RWPE2 (cell line): ENCODE measurements at regions not wholly inside any gene's neighbourhood (a gene's known extent, or its start where the extent isn't known, plus 50 kb on each side); places are given as distances from the start of the nearest gene placed in this dataset.
A peak's percentile ranks its signal among the peaks of the same experiment; 100 is the strongest.

ENCODE experiments used
- ATAC-seq: fragments of 200-7000 bp; cut with Tn5 transposase; 3 replicates; pipeline ENCODE4 v1.9.1; 2021; ENCODE audit warnings: low read depth
- DNase-seq: peaks from one replicate; pipeline ENCODE4 v3.0.0-alpha.2; 2020; ENCODE audit warnings: low spot score
- H3K27ac ChIP-seq: fragments of 450-650 bp; 2 replicates; pipeline ENCODE4 v1.5.1; 2017; ENCODE audit warnings: mild to moderate bottlenecking; ENCODE audit not compliant: poor library complexity, severe bottlenecking
- H3K27me3 ChIP-seq: fragments of 250-450 bp; sonication (Bioruptor Pico); 2 replicates; pipeline ENCODE4 v1.5.1; 2021; ENCODE audit warnings: mild to moderate bottlenecking, moderate library complexity; ENCODE audit not compliant: insufficient read depth, poor library complexity, severe bottlenecking
- H3K36me3 ChIP-seq: fragments of 250-450 bp; sonication (Bioruptor Pico); 2 replicates; pipeline ENCODE4 v1.5.1; 2020; ENCODE audit warnings: low read depth, mild to moderate bottlenecking, moderate library complexity
- H3K4me1 ChIP-seq: fragments of 250-450 bp; sonication (Bioruptor Pico); 2 replicates; pipeline ENCODE4 v1.5.1; 2021; ENCODE audit warnings: mild to moderate bottlenecking, moderate library complexity; ENCODE audit not compliant: insufficient read depth, poor library complexity, severe bottlenecking
- H3K4me3 ChIP-seq: fragments of 250-450 bp; sonication (Bioruptor Pico); 2 replicates; pipeline ENCODE4 v1.5.1; 2021; ENCODE audit warnings: mild to moderate bottlenecking, moderate library complexity; ENCODE audit not compliant: severe bottlenecking
- H3K9me3 ChIP-seq: fragments of 250-450 bp; sonication (Bioruptor Pico); 2 replicates; pipeline ENCODE4 v1.5.1; 2021; ENCODE audit warnings: mild to moderate bottlenecking, moderate library complexity; ENCODE audit not compliant: severe bottlenecking
- CTCF ChIP-seq: fragments of 450-650 bp; IDR thresholded peaks from one replicate; pipeline ENCODE4 v1.5.1; 2017; ENCODE audit warnings: mild to moderate bottlenecking, moderate library complexity; ENCODE audit not compliant: poor library complexity, severe bottlenecking

- ATAC-seq: no peak
- DNase-seq: no peak
- H3K27ac ChIP-seq: no peak overlapping the region
- no peaks in the 10 kb centered on the region for H3K36me3 ChIP-seq
- peaks cover 6% of the 10 kb centered on the region for H3K4me1 ChIP-seq
- no peak overlapping the region for H3K4me3 ChIP-seq
- no peak for TF ChIP-seq CTCF
- H3K9me3 ChIP-seq: no peaks in the 10 kb centered on the region
- H3K27me3 ChIP-seq: no peaks in the 10 kb centered on the region
Observed at GRCh38 chr4:14844061-14844460, 158.2 kb upstream of the CPEB2 start.

- Histone ChIP-seq H3K36me3 (no peaks in the 10 kb centered on the region), H3K27ac (no peak overlapping the region), H3K27me3 (no peaks in the 10 kb centered on the region), H3K4me3 (no peak overlapping the region), H3K9me3 (no peaks in the 10 kb centered on the region), H3K4me1 (peaks cover under 1% of the 10 kb centered on the region)
- ATAC-seq (no peak), DNase-seq (no peak)
- TF ChIP-seq CTCF: no peak
Observed at GRCh38 chr4:14848229-14848628, 154.1 kb upstream of the CPEB2 start.

GRCh38 chr4:14850455-14851097 is 151.7 kb upstream of the CPEB2 start:
- Histone ChIP-seq H3K27ac (no peak overlapping the region), H3K4me3 (no peak overlapping the region), H3K27me3 (no peaks in the 10 kb centered on the region), H3K9me3 (no peaks in the 10 kb centered on the region), H3K36me3 (no peaks in the 10 kb centered on the region), H3K4me1 (peaks cover 5% of the 10 kb centered on the region)
- ATAC-seq (0 out of 3 replicates have a peak, but pooled peaks have one; percentile 25), DNase-seq (no peak)
- TF ChIP-seq CTCF: no peak

- Histone ChIP-seq H3K4me3 (no peak overlapping the region), H3K27me3 (no peaks in the 10 kb centered on the region), H3K4me1 (peaks cover 18% of the 10 kb centered on the region), H3K27ac (no peak overlapping the region), H3K36me3 (no peaks in the 10 kb centered on the region), H3K9me3 (no peaks in the 10 kb centered on the region)
- ATAC-seq (peak; percentile 55), DNase-seq (no peak)
- no peak for TF ChIP-seq CTCF
Observed at GRCh38 chr4:14853176-14853943, 148.9 kb upstream of the CPEB2 start.

- no peaks in the 10 kb centered on the region for H3K27me3 ChIP-seq
- no peak for TF ChIP-seq CTCF
- H3K4me1 ChIP-seq: peaks cover 18% of the 10 kb centered on the region
- no peak overlapping the region for H3K4me3 ChIP-seq
- no peak for ATAC-seq
- peak overlapping the region; percentile 76 for H3K27ac ChIP-seq
- no peak for DNase-seq
- H3K9me3 ChIP-seq: no peaks in the 10 kb centered on the region
- H3K36me3 ChIP-seq: no peaks in the 10 kb centered on the region
Observed at GRCh38 chr4:14855719-14856061, 146.6 kb upstream of the CPEB2 start.
